Kidney (tissue), 13 donors: ENCODE measurements at regions not wholly inside any gene's neighbourhood (a gene's known extent, or its start where the extent isn't known, plus 50 kb on each side); places are given as distances from the start of the nearest gene placed in this dataset.

Source experiments
- DNase-seq, 5 donors: peaks; one replicate each; pipeline ENCODE4 v3.0.0-alpha.2; 2013 to 2020
- FAIRE-seq: peaks from 2 replicates; lab custom pipeline; 2012; peaks lifted over from hg19 to GRCh38; lab: Jason Lieb, UNC
- H3K27ac ChIP-seq, 2 donors: one replicate each; pipeline ENCODE4 v1.7.0; 2013; ENCODE audit warnings: low read depth in 2 of 2, low read length in 2 of 2, inconsistent platforms in 1 of 2
- H3K27me3 ChIP-seq: one replicate; pipeline ENCODE4 v1.7.1; 2013; ENCODE audit warnings: low read length, inconsistent platforms; ENCODE audit not compliant: control insufficient read depth, insufficient read depth
- H3K36me3 ChIP-seq, 3 donors: one replicate each; pipeline versions ENCODE4 v1.7.0 to v1.7.1; 2013; ENCODE audit warnings: low read length in 3 of 3, control low read depth in 1 of 3, inconsistent platforms in 1 of 3; ENCODE audit not compliant: insufficient read depth in 3 of 3, control insufficient read depth in 2 of 3
- H3K4me1 ChIP-seq, 3 donors: one replicate each; pipeline versions ENCODE4 v1.7.0 to v1.7.1; 2013; ENCODE audit warnings: low read length in 3 of 3, inconsistent platforms in 1 of 3, low read depth in 1 of 3; ENCODE audit not compliant: control insufficient read depth in 2 of 3, insufficient read depth in 2 of 3
- H3K4me3 ChIP-seq, 3 donors: one replicate each; pipeline versions ENCODE4 v1.7.0 to v1.8.1; 2013; ENCODE audit warnings: low read length in 3 of 3, control low read depth in 1 of 3, inconsistent platforms in 1 of 3
- H3K9ac ChIP-seq, 3 donors: one replicate each; pipeline versions ENCODE4 v1.7.0 to v1.7.1; 2013; ENCODE audit warnings: low read length in 3 of 3, control low read depth in 1 of 3, inconsistent platforms in 1 of 3
- H3K9me3 ChIP-seq, 3 donors: one replicate each; pipeline versions ENCODE4 v1.7.0 to v1.7.1; 2013; ENCODE audit warnings: low read length in 3 of 3, control low read depth in 1 of 3, inconsistent platforms in 1 of 3; ENCODE audit not compliant: control insufficient read depth in 2 of 3, insufficient read depth in 1 of 3
- intact Hi-C: fragments of 100-400 bp; cut with DNase I; formaldehyde crosslinking; loops from one replicate; pipeline ENCODE4 v1.11.1; 2022
- TF ChIP-seq, protein P1 (sequence below): IDR thresholded peaks from 3 replicates; pipeline ENCODE4 v1.5.1; 2012; ENCODE audit warnings: mild to moderate bottlenecking, moderate library complexity, borderline replicate concordance; ENCODE audit not compliant: insufficient read depth; ENCODE audit errors: extremely low read depth
- donor health status: control.
- donor health status: control.
- donor health status: control.
- donor health status: control.
- donor health status: control.
- donor health status: DM: yes; HTN: yes; CAD: no.
- donor health status: Normal renal cell carcinoma (clear cell type).

DNA sequence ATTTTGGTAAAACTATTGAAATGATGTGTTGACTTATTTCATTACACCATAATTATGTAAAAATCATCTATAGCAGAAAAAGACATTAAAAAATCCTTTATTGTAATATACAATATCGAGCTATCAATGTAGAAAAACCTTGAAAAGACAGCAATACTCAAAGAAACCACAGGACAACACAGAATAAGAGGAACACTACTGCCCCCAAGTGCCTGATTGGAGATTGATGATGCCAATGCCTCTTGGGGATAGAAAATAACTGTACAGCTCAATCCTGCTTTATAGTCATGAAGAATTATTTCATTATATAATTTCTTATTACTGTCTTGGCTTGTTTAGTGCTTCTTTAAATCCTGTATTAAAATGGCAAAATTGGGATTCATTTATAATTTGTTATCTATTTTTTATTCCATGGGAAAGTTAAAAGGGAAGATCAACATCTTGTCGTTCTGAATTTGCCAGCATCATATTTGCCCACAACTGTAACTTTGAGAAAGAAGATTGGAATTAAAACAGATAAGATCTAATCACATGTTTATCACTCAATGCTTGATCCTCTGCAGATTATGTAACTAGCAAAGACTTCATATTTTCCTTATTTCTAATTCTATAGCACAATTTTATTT, 337.5 kb downstream of the CDH9 start:
- peak in 3 of 5 donors; percentile 16 to 51 (median 46) for DNase-seq
- FAIRE-seq = peak; percentile 15
- H3K9ac ChIP-seq = no peak overlapping the region
- H3K27me3 ChIP-seq = no peaks in the 10 kb centered on the region
- TF ChIP-seq, protein P1, sequence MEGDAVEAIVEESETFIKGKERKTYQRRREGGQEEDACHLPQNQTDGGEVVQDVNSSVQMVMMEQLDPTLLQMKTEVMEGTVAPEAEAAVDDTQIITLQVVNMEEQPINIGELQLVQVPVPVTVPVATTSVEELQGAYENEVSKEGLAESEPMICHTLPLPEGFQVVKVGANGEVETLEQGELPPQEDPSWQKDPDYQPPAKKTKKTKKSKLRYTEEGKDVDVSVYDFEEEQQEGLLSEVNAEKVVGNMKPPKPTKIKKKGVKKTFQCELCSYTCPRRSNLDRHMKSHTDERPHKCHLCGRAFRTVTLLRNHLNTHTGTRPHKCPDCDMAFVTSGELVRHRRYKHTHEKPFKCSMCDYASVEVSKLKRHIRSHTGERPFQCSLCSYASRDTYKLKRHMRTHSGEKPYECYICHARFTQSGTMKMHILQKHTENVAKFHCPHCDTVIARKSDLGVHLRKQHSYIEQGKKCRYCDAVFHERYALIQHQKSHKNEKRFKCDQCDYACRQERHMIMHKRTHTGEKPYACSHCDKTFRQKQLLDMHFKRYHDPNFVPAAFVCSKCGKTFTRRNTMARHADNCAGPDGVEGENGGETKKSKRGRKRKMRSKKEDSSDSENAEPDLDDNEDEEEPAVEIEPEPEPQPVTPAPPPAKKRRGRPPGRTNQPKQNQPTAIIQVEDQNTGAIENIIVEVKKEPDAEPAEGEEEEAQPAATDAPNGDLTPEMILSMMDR = peak; percentile 36
- H3K4me3 ChIP-seq = no peak overlapping the region
- H3K27ac ChIP-seq = no peak overlapping the region
- no peaks in the 10 kb centered on the region for H3K9me3 ChIP-seq
- H3K36me3 ChIP-seq = no peaks in the 10 kb centered on the region
- H3K4me1 ChIP-seq = no peaks in the 10 kb centered on the region
- intact Hi-C loops = no loop called here

GRCh38 chr5:26692952-26693351, 345.4 kb downstream of the CDH9 start:
- Histone ChIP-seq H3K27ac (no peak overlapping the region), H3K4me3 (no peak overlapping the region), H3K27me3 (no peaks in the 10 kb centered on the region), H3K36me3 (no peaks in the 10 kb centered on the region), H3K4me1 (no peaks in the 10 kb centered on the region), H3K9me3 (no peaks in the 10 kb centered on the region), H3K9ac (no peak overlapping the region)
- no peak for FAIRE-seq
- TF ChIP-seq, protein P1 = no peak
- intact Hi-C loops = no loop called here
- no peak for DNase-seq

GRCh38 chr5:26691486-26691885, 346.9 kb downstream of the CDH9 start:
- no peak for DNase-seq
- no peak overlapping the region for H3K9ac ChIP-seq
- FAIRE-seq = no peak
- H3K9me3 ChIP-seq = no peaks in the 10 kb centered on the region
- intact Hi-C loops = no loop called here
- no peak overlapping the region for H3K27ac ChIP-seq
- H3K4me3 ChIP-seq = no peak overlapping the region
- no peaks in the 10 kb centered on the region for H3K36me3 ChIP-seq
- H3K4me1 ChIP-seq = no peaks in the 10 kb centered on the region
- TF ChIP-seq, protein P1 = no peak
- no peaks in the 10 kb centered on the region for H3K27me3 ChIP-seq

DNA sequence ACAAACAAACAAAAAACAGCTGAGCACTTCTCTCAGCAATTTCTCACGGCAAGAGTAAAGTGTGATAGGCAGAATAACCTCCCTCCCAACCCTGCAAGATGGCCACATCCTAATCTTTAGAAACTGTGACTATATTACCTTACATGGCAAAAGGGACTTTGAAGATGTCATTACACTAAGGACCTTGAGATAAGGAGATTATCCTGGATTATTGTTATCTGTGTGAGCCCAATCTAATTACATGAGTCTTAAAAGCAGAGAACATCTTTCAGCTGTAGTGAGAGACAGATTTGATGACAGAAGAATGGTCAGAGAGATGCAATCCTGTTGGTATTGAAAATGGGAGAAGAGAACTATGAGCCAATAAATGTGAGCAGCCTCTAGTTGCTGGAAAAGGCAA, 347.9 kb downstream of the CDH9 start:
- intact Hi-C loops = no loop called here
- FAIRE-seq = no peak
- DNase-seq = no peak
- H3K9ac ChIP-seq = no peak overlapping the region
- no peak overlapping the region for H3K4me3 ChIP-seq
- no peak overlapping the region for H3K27ac ChIP-seq
- H3K27me3 ChIP-seq = no peaks in the 10 kb centered on the region
- no peaks in the 10 kb centered on the region for H3K4me1 ChIP-seq
- TF ChIP-seq, protein P1 = no peak
- H3K36me3 ChIP-seq = no peaks in the 10 kb centered on the region
- H3K9me3 ChIP-seq = no peaks in the 10 kb centered on the region
